ENCODE measurements at regions not wholly inside any gene's neighbourhood (a gene's known extent, or its start where the extent isn't known, plus 50 kb on each side); places are given as distances from the start of the nearest gene placed in this dataset.
A peak's percentile ranks its signal among the peaks of the same experiment; 100 is the strongest.

DNA sequence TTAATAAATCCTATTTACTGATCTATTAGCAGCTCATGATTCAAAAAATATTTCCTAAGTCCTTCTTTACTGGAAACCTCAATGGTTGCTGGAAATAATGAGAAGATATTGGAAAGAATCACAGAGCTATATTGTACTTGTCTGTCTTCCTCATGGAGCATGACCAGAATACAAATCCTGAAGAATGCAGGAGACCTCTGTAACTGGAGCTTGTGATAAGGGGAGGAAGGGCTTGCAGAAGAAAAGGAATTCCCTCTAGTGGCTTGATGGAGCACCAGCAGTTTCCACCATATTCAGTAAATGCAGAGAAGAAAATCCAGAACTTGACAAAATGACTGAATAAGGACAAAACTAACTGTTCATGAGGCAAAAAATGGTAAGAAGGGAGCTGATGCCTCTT is 1333.1 kb downstream of the EFNB2 start:
- Histone ChIP-seq H3K9me3 (ENCODE audit: low read length) (no peaks in the 10 kb centered on the region), H2AFZ (ENCODE audit: low read length) (no peak overlapping the region), H3K4me1 (ENCODE audit: insufficient read depth, low read length, poor library complexity, severe bottlenecking) (no peaks in the 10 kb centered on the region), H3K4me2 (ENCODE audit: low read length) (no peak overlapping the region), H3K79me2 (ENCODE audit: insufficient read depth, low read depth, low read length) (no peaks in the 10 kb centered on the region), H4K20me1 (ENCODE audit: insufficient read depth, low read length) (no peaks in the 10 kb centered on the region), H3K27ac (ENCODE audit: low read depth, low read length, poor library complexity, severe bottlenecking) (no peak overlapping the region), H3K4me3 (ENCODE audit: low read depth, low read length, poor library complexity, severe bottlenecking) (no peak overlapping the region), H3K36me3 (ENCODE audit: insufficient read depth, low read length) (no peaks in the 10 kb centered on the region), H3K9me2 (ENCODE audit: insufficient read depth, low read length) (no peaks in the 10 kb centered on the region)
- CTCF ChIA-PET (ENCODE audit: unreplicated experiment) = no interaction called here
- POLR2A ChIA-PET = no interaction called here
- TF ChIP-seq CTCF (conservative IDR thresholded peaks at IDR 0.05; ENCODE audit: low read length) = 0 out of 2 replicates have a peak, but pooled peaks have one; percentile 29
- no peak for TF ChIP-seq EZH2phosphoT487 (IDR thresholded peaks at IDR 0.05; ENCODE audit: borderline replicate concordance, low read depth, low read length)
- no TSS peak for BruUV-seq (replicated peaks)
- intact Hi-C loops (cut with micrococcal nuclease; ENCODE audit: unreplicated experiment) = no loop called here
- no peak for DNase-seq (ENCODE audit: low spot score)

GRCh38 chr13:105201351-105201750 is 1334.1 kb downstream of the EFNB2 start:
- CTCF ChIA-PET (ENCODE audit: unreplicated experiment) = no interaction called here
- BruUV-seq (replicated peaks) = no TSS peak
- H3K79me2 ChIP-seq (ENCODE audit: insufficient read depth, low read depth, low read length) = no peaks in the 10 kb centered on the region
- no peaks in the 10 kb centered on the region for H3K36me3 ChIP-seq (ENCODE audit: insufficient read depth, low read length)
- no peak for TF ChIP-seq CTCF (conservative IDR thresholded peaks at IDR 0.05; ENCODE audit: low read length)
- no peak overlapping the region for H3K4me3 ChIP-seq (ENCODE audit: low read depth, low read length, poor library complexity, severe bottlenecking)
- POLR2A ChIA-PET = no interaction called here
- H3K4me1 ChIP-seq (ENCODE audit: insufficient read depth, low read length, poor library complexity, severe bottlenecking) = no peaks in the 10 kb centered on the region
- H3K27ac ChIP-seq (ENCODE audit: low read depth, low read length, poor library complexity, severe bottlenecking) = no peak overlapping the region
- no peak overlapping the region for H2AFZ ChIP-seq (ENCODE audit: low read length)
- H4K20me1 ChIP-seq (ENCODE audit: insufficient read depth, low read length) = no peaks in the 10 kb centered on the region
- no peak for DNase-seq (ENCODE audit: low spot score)
- intact Hi-C loops (cut with micrococcal nuclease; ENCODE audit: unreplicated experiment) = no loop called here
- no peaks in the 10 kb centered on the region for H3K9me3 ChIP-seq (ENCODE audit: low read length)
- no peak overlapping the region for H3K4me2 ChIP-seq (ENCODE audit: low read length)
- no peaks in the 10 kb centered on the region for H3K9me2 ChIP-seq (ENCODE audit: insufficient read depth, low read length)

DNA sequence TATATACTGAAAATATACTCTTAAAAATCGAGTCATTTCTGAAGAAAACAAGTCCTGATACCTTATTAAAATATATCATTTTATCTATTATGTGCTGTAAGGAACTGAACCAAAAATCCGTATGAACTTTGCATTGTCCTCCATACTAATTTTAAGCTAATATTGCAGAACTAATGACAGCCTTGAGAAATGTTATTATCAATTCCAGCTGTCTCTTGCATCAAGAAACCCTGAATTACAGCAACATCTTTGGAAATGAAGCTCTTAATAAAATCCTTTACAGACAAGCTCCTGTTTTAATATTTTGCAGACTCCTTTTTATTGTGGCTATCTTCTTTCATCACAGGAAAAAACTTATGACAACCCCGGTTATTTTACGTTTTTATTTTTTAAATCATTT is 1335.3 kb downstream of the EFNB2 start:
- Histone ChIP-seq H2AFZ (ENCODE audit: low read length) (no peak overlapping the region), H4K20me1 (ENCODE audit: insufficient read depth, low read length) (no peaks in the 10 kb centered on the region), H3K9me2 (ENCODE audit: insufficient read depth, low read length) (no peaks in the 10 kb centered on the region), H3K4me2 (ENCODE audit: low read length) (no peak overlapping the region), H3K4me3 (ENCODE audit: low read depth, low read length, poor library complexity, severe bottlenecking) (no peak overlapping the region), H3K4me1 (ENCODE audit: insufficient read depth, low read length, poor library complexity, severe bottlenecking) (no peaks in the 10 kb centered on the region), H3K27ac (ENCODE audit: low read depth, low read length, poor library complexity, severe bottlenecking) (no peak overlapping the region), H3K36me3 (ENCODE audit: insufficient read depth, low read length) (no peaks in the 10 kb centered on the region), H3K79me2 (ENCODE audit: insufficient read depth, low read depth, low read length) (no peaks in the 10 kb centered on the region), H3K9me3 (ENCODE audit: low read length) (no peaks in the 10 kb centered on the region)
- no TSS peak for BruUV-seq (replicated peaks)
- POLR2A ChIA-PET = no interaction called here
- TF ChIP-seq EZH2phosphoT487 (IDR thresholded peaks at IDR 0.05; ENCODE audit: borderline replicate concordance, low read depth, low read length) (no peak), CTCF (conservative IDR thresholded peaks at IDR 0.05; ENCODE audit: low read length) (no peak)
- intact Hi-C loops (cut with micrococcal nuclease; ENCODE audit: unreplicated experiment) = no loop called here
- CTCF ChIA-PET (ENCODE audit: unreplicated experiment) = no interaction called here
- no peak for DNase-seq (ENCODE audit: low spot score)

Data from OCI-LY7 (cell line).